Activated CD4-positive, CD25-positive, alpha-beta regulatory T cell (primary cell): ENCODE measurements at regions not wholly inside any gene's neighbourhood (a gene's known extent, or its start where the extent isn't known, plus 50 kb on each side); places are given as distances from the start of the nearest gene placed in this dataset.
"Not testable (repeated sequence)": the region's sequence is repeated elsewhere in the genome, so short reads cannot be mapped to it uniquely, and the experiment has no call there.

ENCODE experiments used
- DNase-seq, 4 experiments: peaks; one replicate each; lab custom pipeline; 2025; lab: John Stamatoyannopoulos, UW

DNA sequence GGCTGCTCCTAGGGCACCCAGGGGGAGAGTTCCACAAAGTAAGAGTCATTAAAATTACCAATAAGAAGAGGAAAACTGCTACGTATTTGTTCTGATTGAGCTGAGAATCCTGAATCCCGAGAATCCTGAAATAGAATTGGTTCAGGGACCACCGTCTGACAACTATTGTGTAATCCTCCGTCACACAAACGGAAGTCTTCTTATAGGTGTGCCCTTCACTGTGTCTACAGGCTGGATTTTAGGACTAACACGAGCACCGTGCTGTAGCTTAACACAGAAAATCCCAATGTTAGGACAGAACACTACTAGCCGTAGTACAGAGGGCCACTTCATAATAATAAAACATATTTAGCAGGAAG, 50.6 kb upstream of the RNF182 start:
- no peak for DNase-seq

DNA sequence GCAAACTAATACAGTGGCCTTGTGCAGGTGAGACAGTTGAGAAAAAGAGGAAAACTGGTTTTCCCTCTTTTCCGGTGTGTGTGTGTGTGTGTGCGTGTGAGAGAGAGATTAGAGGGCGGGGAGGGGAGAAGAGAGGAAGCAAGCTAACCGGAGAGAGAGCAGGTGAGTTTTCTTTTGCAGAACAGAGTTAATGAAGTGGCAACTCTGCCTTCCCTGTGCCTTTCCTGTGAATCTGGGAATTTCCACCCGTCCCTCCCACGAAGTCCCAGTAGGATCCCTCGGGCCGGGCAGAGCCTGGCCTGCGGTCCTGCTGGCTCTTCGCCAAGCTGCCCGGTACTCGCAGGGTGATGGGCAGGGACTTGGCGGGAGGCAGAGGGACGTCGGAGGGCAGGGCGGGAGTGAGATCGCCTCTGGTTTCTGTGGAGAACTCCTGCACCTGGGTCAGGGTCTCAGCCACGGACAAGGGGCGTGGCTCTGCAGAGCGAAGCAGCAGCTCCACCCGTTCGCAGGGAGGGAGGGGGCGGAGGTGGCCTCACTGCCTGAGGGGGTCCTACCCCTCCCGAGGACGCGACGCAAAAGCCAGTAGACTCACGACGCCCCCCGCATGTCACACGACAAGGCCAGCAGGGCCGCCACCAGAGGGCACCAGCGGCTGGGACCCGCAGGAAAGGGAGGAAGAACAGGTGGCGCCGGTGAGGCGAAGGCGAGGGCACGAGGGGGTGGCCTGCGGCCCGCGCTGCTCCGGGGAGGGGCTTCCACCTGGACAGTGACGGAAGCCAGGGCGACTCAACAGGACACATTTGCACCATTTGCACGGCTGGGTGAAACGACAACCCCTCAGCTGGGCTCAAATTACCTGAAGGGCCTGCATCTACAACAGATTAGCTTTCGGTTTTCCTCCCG, 51.2 kb upstream of the RNF182 start:
- DNase-seq, result peak; percentile 45 to 66 (median 53)

DNA sequence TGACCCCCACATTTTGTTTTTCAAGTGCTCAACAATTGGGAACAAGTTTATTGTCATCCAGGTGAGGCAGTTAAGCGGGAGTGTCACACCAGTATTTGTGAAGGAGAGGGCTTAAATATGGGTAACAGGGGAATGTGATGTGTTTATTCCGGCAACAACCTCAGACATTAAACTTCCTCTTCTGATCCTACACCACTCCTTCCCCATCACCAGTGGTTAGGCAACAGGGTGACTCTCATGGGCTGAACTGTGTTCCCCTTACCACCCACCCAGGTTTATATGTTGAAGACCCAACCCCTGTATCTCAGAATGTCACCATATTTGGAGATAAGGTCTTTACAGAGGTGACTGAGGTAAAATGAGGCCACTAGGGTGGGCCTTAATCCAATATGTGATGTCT, 52.1 kb upstream of the RNF182 start:
- no peak for DNase-seq

DNA sequence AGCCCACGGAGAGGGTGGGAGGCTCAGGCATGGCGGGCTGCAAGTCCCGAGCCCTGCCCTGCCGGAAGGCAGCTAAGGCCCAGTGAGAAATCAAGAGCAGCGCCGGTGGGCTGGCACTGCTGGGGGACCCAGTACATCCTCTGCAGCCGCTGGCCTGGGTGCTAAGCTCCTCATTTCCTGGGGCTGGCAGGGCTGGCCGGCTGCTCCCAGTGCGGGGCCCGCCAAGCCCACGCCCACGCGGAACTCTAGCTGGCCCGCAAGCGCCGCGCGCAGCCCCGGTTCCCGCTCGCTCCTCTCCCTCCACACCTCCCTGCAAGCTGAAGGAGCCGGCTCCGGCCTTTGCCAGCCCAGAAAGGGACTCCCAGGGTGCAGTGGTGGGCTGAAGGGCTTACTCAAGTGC, 52.7 kb upstream of the RNF182 start:
- DNase-seq, result not testable (repeated sequence)

DNA sequence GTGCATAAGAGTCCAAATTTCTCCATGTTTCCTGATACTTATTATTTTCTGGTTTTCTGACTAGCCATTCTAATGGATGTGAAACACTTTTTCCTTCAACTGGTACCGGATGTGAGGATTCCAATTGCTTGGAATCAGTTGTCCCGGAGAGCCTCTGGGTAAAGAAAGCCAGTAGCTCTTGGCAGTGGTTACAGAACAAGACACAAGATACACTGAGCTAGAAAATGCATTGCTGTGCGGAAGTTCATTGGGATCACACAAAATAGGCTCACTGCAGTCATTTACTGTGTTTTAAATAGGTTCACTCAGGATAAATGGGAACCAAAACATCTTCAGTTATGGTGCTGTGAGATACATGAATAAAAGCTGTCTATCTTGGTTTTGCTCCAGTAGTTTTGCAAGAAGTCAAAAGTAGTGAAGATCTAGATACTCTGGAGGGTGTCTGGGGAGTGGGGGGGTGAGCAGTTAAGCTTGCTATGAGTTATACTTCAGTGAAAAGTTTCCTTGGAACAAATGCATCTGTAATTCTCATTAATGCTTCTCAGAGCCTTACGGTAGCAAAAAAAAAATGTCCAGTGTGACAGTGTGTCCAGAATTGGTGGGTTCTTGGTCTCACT, 54.4 kb upstream of the RNF182 start:
- no peak for DNase-seq

DNA sequence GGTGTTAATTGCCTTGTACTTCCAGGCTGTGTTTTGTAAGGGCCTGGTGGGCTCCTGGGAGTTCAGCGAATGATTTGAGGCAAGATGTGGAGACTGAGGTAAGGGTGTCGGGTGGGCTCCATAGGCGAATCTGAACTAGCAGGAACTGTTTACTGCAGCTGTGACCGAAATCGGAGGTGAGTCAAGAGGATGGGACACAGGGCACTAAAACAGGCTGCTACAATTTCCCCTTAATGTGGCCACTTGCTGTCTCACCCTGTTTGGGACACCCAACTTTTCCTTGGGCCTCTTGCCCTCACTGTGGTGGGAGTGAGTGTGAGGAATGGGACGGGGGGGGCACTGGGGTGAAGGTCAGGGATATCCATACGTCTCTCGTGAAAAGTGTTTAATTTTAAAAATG, 53.9 kb upstream of the MCUR1 start:
- DNase-seq, result no peak

DNA sequence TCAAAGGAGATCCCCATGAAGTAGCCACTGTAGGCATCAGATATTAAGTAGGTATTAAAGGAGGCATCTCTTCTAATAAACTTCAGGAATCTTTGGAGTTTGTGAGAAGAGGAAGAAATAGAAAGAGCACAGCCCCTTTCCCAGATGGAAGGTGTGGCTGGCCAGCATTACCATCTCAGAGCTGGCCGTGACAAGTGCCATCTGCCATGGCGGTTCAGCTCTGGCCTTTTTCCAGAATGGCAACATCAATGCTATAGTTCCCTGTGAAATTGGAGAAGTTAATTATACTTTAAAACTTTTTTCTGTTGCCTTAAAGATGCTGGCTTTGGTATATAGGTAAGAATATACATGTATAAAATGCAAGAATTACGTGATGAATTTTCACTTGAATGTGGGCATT, 51.9 kb upstream of the MCUR1 start:
- DNase-seq, result no peak

DNA sequence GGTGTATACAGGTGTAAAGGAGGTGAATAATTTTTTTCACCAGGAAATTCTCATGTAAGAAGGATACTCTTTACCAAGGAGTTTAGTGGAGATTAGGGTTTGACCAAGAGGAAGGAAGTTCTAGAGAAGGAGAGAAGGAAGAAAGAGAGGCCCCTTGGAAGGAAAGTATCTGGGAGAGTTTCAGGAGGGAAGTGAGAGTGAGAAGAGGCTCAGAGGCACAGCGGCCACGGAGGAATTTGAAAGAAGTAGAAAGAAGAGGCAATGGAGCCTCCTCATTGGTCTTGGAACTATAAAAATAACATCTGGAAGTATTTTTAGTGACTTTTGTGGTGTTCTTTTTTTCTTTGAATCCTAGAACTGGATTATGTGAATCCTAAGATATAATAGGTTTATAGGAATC, 50.8 kb upstream of the MCUR1 start:
- no peak for DNase-seq

DNA sequence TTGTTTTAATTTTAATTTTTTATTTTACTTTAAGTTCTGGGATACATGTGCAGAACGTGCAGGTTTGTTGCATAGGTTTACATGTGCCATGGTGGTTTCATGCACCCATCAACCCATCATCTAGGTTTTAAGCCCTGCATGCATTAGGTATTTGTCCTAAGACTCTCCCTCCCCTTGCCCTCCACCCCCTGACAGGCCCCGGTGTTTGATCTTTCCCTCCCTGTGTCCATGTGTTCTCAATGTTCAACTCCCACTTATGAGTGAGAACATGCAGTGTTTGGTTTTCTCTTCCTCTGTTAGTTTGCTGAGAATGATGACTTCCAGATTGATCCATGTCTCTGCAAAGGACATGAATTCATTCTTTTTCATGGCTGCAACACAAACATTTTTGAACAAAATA, 50.3 kb upstream of the MCUR1 start:
- DNase-seq, result not testable (repeated sequence)
